HUES64 (cell line): ENCODE measurements at regions not wholly inside any gene's neighbourhood (a gene's known extent, or its start where the extent isn't known, plus 50 kb on each side); places are given as distances from the start of the nearest gene placed in this dataset.
"Not testable (repeated sequence)": the region's sequence is repeated elsewhere in the genome, so short reads cannot be mapped to it uniquely, and the experiment has no call there.

ENCODE experiments used
- H3K27ac ChIP-seq: 2 replicates; pipeline ENCODE4 v1.7.0; 2013; ENCODE audit warnings: low read depth, low read length, inconsistent platforms
- H3K27me3 ChIP-seq: 2 replicates; pipeline ENCODE4 v1.6.1; 2013; ENCODE audit warnings: mild to moderate bottlenecking, low read length; ENCODE audit not compliant: insufficient read depth
- H3K36me3 ChIP-seq: 2 replicates; pipeline ENCODE4 v1.6.1; 2013; ENCODE audit warnings: mild to moderate bottlenecking, low read length; ENCODE audit not compliant: insufficient read depth
- H3K4me1 ChIP-seq: 2 replicates; pipeline ENCODE4 v1.6.1; 2013; ENCODE audit warnings: mild to moderate bottlenecking, low read length, moderate library complexity; ENCODE audit not compliant: insufficient read depth
- H3K4me3 ChIP-seq: 2 replicates; pipeline ENCODE4 v1.5.1; 2013; ENCODE audit warnings: mild to moderate bottlenecking, low read length, moderate library complexity
- H3K9ac ChIP-seq: 2 replicates; pipeline ENCODE4 v1.6.1; 2013; ENCODE audit warnings: mild to moderate bottlenecking, low read depth, low read length
- H3K9me3 ChIP-seq: 2 replicates; pipeline ENCODE4 v1.6.1; 2013; ENCODE audit warnings: low read depth, low read length; ENCODE audit not compliant: insufficient read depth
- WGBS: fragments of 150-250, 120-280 bp; methylation state at CpG from one replicate; pipeline ENCODE4 v1.1.7; 2013; ENCODE audit warnings: missing lambda C conversion rate; 5-methylcytosine and 5-hydroxymethylcytosine counted together

- H3K4me1 ChIP-seq: no peaks in the 10 kb centered on the region
- no peak overlapping the region for H3K4me3 ChIP-seq
- H3K9me3 ChIP-seq: no peaks in the 10 kb centered on the region
Observed at GRCh38 chr11:91041626-91042025, 818.8 kb upstream of the CHORDC1 start.

DNA sequence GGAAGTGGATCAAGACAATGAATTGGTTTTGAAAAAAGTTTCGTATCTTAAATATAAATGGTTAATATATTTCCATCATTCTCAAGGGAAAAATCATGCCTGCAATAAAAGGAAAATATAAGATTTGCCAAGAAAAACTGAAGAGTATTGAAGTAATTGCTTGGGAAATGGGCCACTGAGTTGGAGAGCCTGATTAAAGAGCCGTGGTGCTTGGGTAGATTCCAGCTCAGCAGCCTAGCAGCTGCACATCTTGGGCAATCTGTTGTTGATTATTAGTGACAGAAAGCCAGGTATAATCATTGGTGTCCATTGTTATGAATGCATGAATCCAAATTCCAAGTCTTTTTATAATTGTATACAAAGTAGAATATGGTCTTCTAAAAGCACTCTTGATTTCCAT is 800.9 kb upstream of the CHORDC1 start:
- WGBS: 87% methylated on average over 1 of the region's 2 CpGs

More at GRCh38 chr11:91041626-91042025, 818.8 kb upstream of the CHORDC1 start:
- no peak overlapping the region for H3K9ac ChIP-seq
- no peaks in the 10 kb centered on the region for H3K27me3 ChIP-seq
- H3K36me3 ChIP-seq: no peaks in the 10 kb centered on the region
- H3K27ac ChIP-seq: no peak overlapping the region

GRCh38 chr11:91011503-91011902 is 788.7 kb upstream of the CHORDC1 start:
- no peaks in the 10 kb centered on the region for H3K27me3 ChIP-seq

More for the DNA sequence above, 800.9 kb upstream of the CHORDC1 start:
- no peaks in the 10 kb centered on the region for H3K36me3 ChIP-seq
- no peak overlapping the region for H3K4me3 ChIP-seq
- no peaks in the 10 kb centered on the region for H3K9me3 ChIP-seq
- H3K4me1 ChIP-seq: no peaks in the 10 kb centered on the region
- H3K9ac ChIP-seq: no peak overlapping the region
- no peaks in the 10 kb centered on the region for H3K27me3 ChIP-seq
- no peak overlapping the region for H3K27ac ChIP-seq

GRCh38 chr11:91005458-91005857 is 782.6 kb upstream of the CHORDC1 start:
- H3K27ac ChIP-seq: no peak overlapping the region
- WGBS: 100% methylated on average over 1 of the region's 1 CpG

More at GRCh38 chr11:91011503-91011902, 788.7 kb upstream of the CHORDC1 start:
- Histone ChIP-seq H3K4me1 (no peaks in the 10 kb centered on the region), H3K9me3 (no peaks in the 10 kb centered on the region), H3K4me3 (no peak overlapping the region), H3K9ac (no peak overlapping the region), H3K27ac (no peak overlapping the region), H3K36me3 (no peaks in the 10 kb centered on the region)
- WGBS: no CpG with 5 or more reads among the region's 2 CpGs

DNA sequence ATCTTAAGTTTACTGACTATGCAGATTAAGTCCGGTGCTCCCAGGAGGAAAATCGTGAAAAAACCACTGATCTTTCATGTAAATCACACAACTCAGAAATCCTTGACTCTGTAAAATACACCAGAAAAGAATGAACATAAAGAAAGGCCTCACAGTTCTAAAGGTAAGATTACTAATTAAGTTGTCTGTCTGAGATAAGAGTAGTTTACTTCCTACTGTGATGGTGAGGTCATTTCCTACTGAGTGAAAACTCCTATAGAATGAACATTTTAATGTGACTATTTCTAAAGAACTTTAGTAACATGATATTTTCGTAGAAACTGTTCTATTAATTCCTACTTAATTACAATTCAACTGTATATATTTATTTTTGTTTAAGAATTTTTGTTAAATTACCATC is 774.4 kb upstream of the CHORDC1 start:
- no peak overlapping the region for H3K4me3 ChIP-seq
- peaks cover 9% of the 10 kb centered on the region for H3K4me1 ChIP-seq
- no peaks in the 10 kb centered on the region for H3K9me3 ChIP-seq
- H3K9ac ChIP-seq: no peak overlapping the region
- no peaks in the 10 kb centered on the region for H3K36me3 ChIP-seq
- WGBS: 64% methylated on average over 2 of the region's 3 CpGs
- peak overlapping the region; percentile 43; the same call in 1 of the 2 replicates for H3K27ac ChIP-seq
- no peaks in the 10 kb centered on the region for H3K27me3 ChIP-seq

More at GRCh38 chr11:91005458-91005857, 782.6 kb upstream of the CHORDC1 start:
- Histone ChIP-seq H3K36me3 (no peaks in the 10 kb centered on the region), H3K9ac (no peak overlapping the region), H3K9me3 (no peaks in the 10 kb centered on the region), H3K4me3 (no peak overlapping the region), H3K27me3 (no peaks in the 10 kb centered on the region), H3K4me1 (peaks cover 14% of the 10 kb centered on the region; the same call in 1 of the 2 replicates)

DNA sequence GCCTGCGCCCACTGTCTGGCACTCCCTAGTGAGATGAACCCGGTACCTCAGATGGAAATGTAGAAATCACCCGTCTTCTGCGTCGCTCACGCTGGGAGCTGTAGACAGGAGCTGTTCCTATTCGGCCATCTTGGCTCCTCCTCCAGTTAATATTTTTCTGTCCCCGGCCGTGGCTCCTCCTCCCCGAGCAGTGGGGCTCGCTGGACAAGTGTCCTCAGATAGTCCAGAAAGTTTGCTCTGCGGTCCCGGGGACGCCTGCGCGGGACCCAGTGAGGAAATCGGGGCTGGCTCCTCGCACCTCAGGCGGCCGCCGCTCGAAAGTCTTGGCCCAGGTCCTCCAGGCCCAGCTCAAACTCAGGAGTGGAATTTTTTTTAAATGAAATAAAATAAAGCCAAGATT is 749.3 kb upstream of the CHORDC1 start:
- H3K4me1 ChIP-seq, H3K4me3 ChIP-seq, H3K9me3 ChIP-seq, H3K27me3 ChIP-seq, H3K36me3 ChIP-seq, H3K27ac ChIP-seq, H3K9ac ChIP-seq: not testable (repeated sequence)
- 91% methylated on average over 14 of the region's 22 CpGs for WGBS

GRCh38 chr11:90947930-90948329 is 725.1 kb upstream of the CHORDC1 start:
- Histone ChIP-seq H3K27ac (no peak overlapping the region), H3K9ac (no peak overlapping the region), H3K4me3 (no peak overlapping the region), H3K4me1 (no peaks in the 10 kb centered on the region), H3K9me3 (no peaks in the 10 kb centered on the region), H3K27me3 (no peaks in the 10 kb centered on the region), H3K36me3 (no peaks in the 10 kb centered on the region)

- Histone ChIP-seq H3K9me3 (peaks cover 5% of the 10 kb centered on the region; the same call in 1 of the 2 replicates), H3K27me3 (no peaks in the 10 kb centered on the region), H3K36me3 (no peaks in the 10 kb centered on the region), H3K4me3 (no peak overlapping the region), H3K9ac (no peak overlapping the region), H3K27ac (no peak overlapping the region), H3K4me1 (no peaks in the 10 kb centered on the region)
- 100% methylated on average over 1 of the region's 1 CpG for WGBS
Observed at GRCh38 chr11:90930252-90930651, 707.4 kb upstream of the CHORDC1 start.

DNA sequence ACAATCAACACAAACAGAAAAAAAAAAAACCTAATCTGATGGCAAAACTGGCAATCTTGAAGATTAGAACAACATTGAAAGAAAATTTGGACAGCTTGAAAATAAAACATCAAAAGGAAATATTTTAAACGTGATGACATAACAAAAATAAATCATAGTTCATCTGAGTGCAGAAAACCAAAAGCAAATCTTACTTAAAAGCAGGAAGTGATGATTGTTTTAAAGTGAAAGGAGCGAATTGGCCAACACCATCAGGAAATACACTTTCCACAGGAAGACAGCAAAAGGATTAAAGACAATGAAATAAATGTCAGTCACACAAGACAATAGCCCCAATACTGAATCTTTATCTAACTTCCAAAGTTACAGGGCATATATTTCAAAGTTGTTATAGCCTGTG is 696.5 kb upstream of the CHORDC1 start:
- H3K27me3 ChIP-seq: no peaks in the 10 kb centered on the region
- H3K4me1 ChIP-seq: no peaks in the 10 kb centered on the region
- 100% methylated on average over 1 of the region's 2 CpGs for WGBS
- H3K9me3 ChIP-seq: no peaks in the 10 kb centered on the region
- no peak overlapping the region for H3K4me3 ChIP-seq
- H3K27ac ChIP-seq: no peak overlapping the region
- no peaks in the 10 kb centered on the region for H3K36me3 ChIP-seq
- no peak overlapping the region for H3K9ac ChIP-seq

- no peaks in the 10 kb centered on the region for H3K27me3 ChIP-seq
- no peak overlapping the region for H3K9ac ChIP-seq
- H3K36me3 ChIP-seq: no peaks in the 10 kb centered on the region
- no peaks in the 10 kb centered on the region for H3K4me1 ChIP-seq
- no peak overlapping the region for H3K27ac ChIP-seq
- H3K4me3 ChIP-seq: no peak overlapping the region
- no peaks in the 10 kb centered on the region for H3K9me3 ChIP-seq
Observed at GRCh38 chr11:90916706-90917105, 693.9 kb upstream of the CHORDC1 start.

DNA sequence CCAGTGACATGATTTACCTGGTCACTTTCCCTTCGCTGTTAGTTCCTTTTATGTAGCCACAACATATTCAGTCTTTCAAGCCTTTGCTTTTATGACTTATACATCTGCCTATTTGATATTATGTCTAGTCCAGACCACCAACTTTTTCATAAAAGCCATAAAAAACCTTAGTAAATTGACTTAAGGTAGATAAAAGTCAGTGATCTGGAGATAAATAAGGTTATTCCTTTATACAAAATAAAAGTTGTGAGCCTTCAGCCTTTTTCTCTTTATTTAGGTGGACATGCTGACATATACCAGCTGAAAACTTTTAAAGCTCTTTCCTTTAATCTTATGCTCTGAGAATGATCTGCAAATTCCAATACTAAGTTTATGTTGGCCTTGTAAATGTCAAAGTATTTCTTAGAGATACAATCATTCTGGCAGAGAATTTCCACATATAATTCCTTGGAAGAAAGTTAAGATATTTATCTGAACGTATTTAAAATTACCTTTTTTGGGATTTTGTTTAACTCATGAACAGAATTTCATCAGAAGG is 690.4 kb upstream of the CHORDC1 start:
- whole genome bisulfite sequencing: 93% methylated on average over 1 of the region's 2 CpGs
- Histone ChIP-seq H3K4me3 (no peak overlapping the region), H3K27me3 (no peaks in the 10 kb centered on the region), H3K4me1 (no peaks in the 10 kb centered on the region), H3K27ac (no peak overlapping the region), H3K9me3 (no peaks in the 10 kb centered on the region), H3K9ac (no peak overlapping the region), H3K36me3 (no peaks in the 10 kb centered on the region)

DNA sequence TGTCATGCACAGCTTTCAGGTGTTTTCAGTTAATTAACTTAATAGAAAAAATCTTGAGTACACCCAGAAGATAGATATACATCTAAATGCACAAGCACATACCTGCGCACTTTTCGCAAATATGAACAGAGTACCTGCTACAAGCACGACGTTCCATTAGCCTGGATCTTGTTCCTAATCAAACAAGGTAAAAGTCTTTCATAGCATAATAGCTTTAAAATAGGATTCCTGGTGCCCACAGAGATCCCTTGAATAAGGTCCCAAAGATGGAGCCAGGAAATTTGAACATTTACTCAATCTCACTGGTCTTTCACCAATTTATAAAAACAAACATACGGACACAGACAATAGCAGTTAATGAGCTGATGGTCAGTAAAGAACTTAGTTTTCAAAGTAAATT is 689.8 kb upstream of the CHORDC1 start:
- Histone ChIP-seq H3K4me3 (no peak overlapping the region), H3K4me1 (no peaks in the 10 kb centered on the region), H3K27ac (no peak overlapping the region), H3K9me3 (no peaks in the 10 kb centered on the region), H3K27me3 (no peaks in the 10 kb centered on the region), H3K36me3 (no peaks in the 10 kb centered on the region), H3K9ac (no peak overlapping the region)
- WGBS: 98% methylated on average over 4 of the region's 5 CpGs
